ENCODE measurements at regions not wholly inside any gene's neighbourhood (a gene's known extent, or its start where the extent isn't known, plus 50 kb on each side); places are given as distances from the start of the nearest gene placed in this dataset.

GRCh38 chr5:6994097-6994496 lies 280.9 kb downstream of the TENT4A start:
- Histone ChIP-seq H3K4me1 (no peaks in the 10 kb centered on the region), H3K27me3 (no peaks in the 10 kb centered on the region), H3K36me3 (no peaks in the 10 kb centered on the region), H3K4me3 (no peak overlapping the region), H3K27ac (no peak overlapping the region), H3K9me3 (no peaks in the 10 kb centered on the region)
- no peak for DNase-seq (ENCODE audit: low spot score)
- no peak for TF ChIP-seq CTCF (IDR thresholded peaks at IDR 0.05)

- Histone ChIP-seq H3K4me3 (no peak overlapping the region), H3K36me3 (no peaks in the 10 kb centered on the region), H3K27me3 (no peaks in the 10 kb centered on the region), H3K27ac (no peak overlapping the region), H3K9me3 (no peaks in the 10 kb centered on the region), H3K4me1 (no peaks in the 10 kb centered on the region)
- TF ChIP-seq CTCF (IDR thresholded peaks at IDR 0.05), result no peak
- no peak for DNase-seq (ENCODE audit: low spot score)
These were observed 281.9 kb downstream of the TENT4A start for GRCh38 chr5:6995115-6995514.

- Histone ChIP-seq H3K36me3 (no peaks in the 10 kb centered on the region), H3K27me3 (no peaks in the 10 kb centered on the region), H3K27ac (no peak overlapping the region), H3K9me3 (no peaks in the 10 kb centered on the region), H3K4me1 (no peaks in the 10 kb centered on the region), H3K4me3 (no peak overlapping the region)
- DNase-seq (ENCODE audit: low spot score), result no peak
- TF ChIP-seq CTCF (IDR thresholded peaks at IDR 0.05), result no peak
These were observed 287.1 kb downstream of the TENT4A start for GRCh38 chr5:7000310-7000709.

GRCh38 chr5:7010591-7010990 lies 297.4 kb downstream of the TENT4A start:
- DNase-seq (ENCODE audit: low spot score), result no peak
- Histone ChIP-seq H3K4me3 (no peak overlapping the region), H3K27me3 (no peaks in the 10 kb centered on the region), H3K4me1 (no peaks in the 10 kb centered on the region), H3K9me3 (no peaks in the 10 kb centered on the region), H3K27ac (no peak overlapping the region), H3K36me3 (no peaks in the 10 kb centered on the region)
- TF ChIP-seq CTCF (IDR thresholded peaks at IDR 0.05), result no peak

- no peaks in the 10 kb centered on the region for H3K4me1 ChIP-seq
- no peaks in the 10 kb centered on the region for H3K36me3 ChIP-seq
- DNase-seq (ENCODE audit: low spot score), result no peak
- H3K27ac ChIP-seq, result no peak overlapping the region
- H3K4me3 ChIP-seq, result no peak overlapping the region
- no peak for TF ChIP-seq CTCF (IDR thresholded peaks at IDR 0.05)
- no peaks in the 10 kb centered on the region for H3K27me3 ChIP-seq
- H3K9me3 ChIP-seq, result no peaks in the 10 kb centered on the region
These were observed 298.8 kb downstream of the TENT4A start for GRCh38 chr5:7012057-7012456.

GRCh38 chr5:7014611-7015010 lies 301.4 kb downstream of the TENT4A start:
- Histone ChIP-seq H3K36me3 (no peaks in the 10 kb centered on the region), H3K9me3 (no peaks in the 10 kb centered on the region), H3K4me3 (no peak overlapping the region), H3K4me1 (no peaks in the 10 kb centered on the region), H3K27ac (no peak overlapping the region), H3K27me3 (no peaks in the 10 kb centered on the region)
- TF ChIP-seq CTCF (IDR thresholded peaks at IDR 0.05), result no peak
- DNase-seq (ENCODE audit: low spot score), result no peak

Data from right atrium auricular region (tissue), 2 donors.